ENCODE measurements at regions not wholly inside any gene's neighbourhood (a gene's known extent, or its start where the extent isn't known, plus 50 kb on each side); places are given as distances from the start of the nearest gene placed in this dataset.

DNA sequence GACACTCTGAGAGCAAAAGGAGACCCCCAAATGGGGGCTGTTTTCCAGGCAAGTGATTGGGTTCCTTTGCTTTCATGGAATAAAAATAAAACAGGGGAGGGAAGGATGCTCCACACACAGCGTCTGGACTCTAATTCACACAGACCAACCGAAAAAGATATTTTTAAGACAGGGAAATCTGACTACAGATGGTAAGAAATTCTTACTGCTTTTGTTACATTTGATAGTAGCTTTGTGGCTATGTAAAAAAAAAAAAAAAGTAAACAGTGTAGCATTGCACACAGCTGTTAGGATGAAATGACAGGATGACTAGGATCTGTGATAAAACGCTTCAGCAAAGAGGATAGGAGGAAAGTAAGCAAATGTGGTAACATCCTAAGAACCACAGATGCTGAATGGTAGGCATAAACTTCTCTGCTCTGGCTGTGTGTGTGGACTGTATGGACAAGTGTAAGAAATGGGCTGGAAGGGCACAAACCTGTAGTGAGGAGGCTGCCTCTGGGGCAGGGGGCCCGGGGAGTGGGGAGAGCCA, 207.6 kb downstream of the ANAPC1 start:
- H3K27ac ChIP-seq (ENCODE audit: insufficient read length, low read depth, low read length): no peak overlapping the region
- H3K79me1 ChIP-seq (ENCODE audit: insufficient read depth, low read depth, low read length, poor library complexity, severe bottlenecking): no peaks in the 10 kb centered on the region
- no peaks in the 10 kb centered on the region for H3K9me3 ChIP-seq (ENCODE audit: control insufficient read depth, low read depth, low read length)
- H2BK15ac ChIP-seq (ENCODE audit: low read depth, low read length): no peak overlapping the region
- no peaks in the 10 kb centered on the region for H3K23me2 ChIP-seq (ENCODE audit: insufficient read length, low read depth, low read length, poor library complexity, severe bottlenecking)
- no peak overlapping the region for H2BK5ac ChIP-seq (ENCODE audit: insufficient read length, low read length)
- H4K8ac ChIP-seq (replicated peaks; ENCODE audit: insufficient read length, low read depth, low read length): no peak overlapping the region
- H3K56ac ChIP-seq (ENCODE audit: insufficient read length, low read depth, low read length): no peak overlapping the region
- Mint-ChIP-seq H3K27me3 (ENCODE audit: low read depth) (peaks cover 5% of the 10 kb centered on the region; the same call in 1 of the 2 replicates), H3K4me3 (no peak overlapping the region), H3K4me1 (peaks cover 6 to 26% of the 10 kb centered on the region in 2 experiments), H3K9me3 (peaks cover 11 to 12% of the 10 kb centered on the region in 2 experiments), H3K36me3 (ENCODE audit: insufficient read depth in 1 of 3, low read depth in 3 of 3) (peaks cover 0 to 7% (median 3%) of the 10 kb centered on the region in 3 experiments; a peak in 6 of 7 replicates), H3K27ac (no peak overlapping the region)
- no peak overlapping the region for H3K9ac ChIP-seq (ENCODE audit: extremely low read depth, insufficient read length, low read length)
- WGBS (ENCODE audit: extremely low coverage, insufficient read length, low lambda C conversion rate): no CpG with 5 or more reads among the region's 4 CpGs
- no peak overlapping the region for H4K5ac ChIP-seq (ENCODE audit: insufficient read length, low read depth, low read length)
- no peak overlapping the region for H4K91ac ChIP-seq (ENCODE audit: insufficient read length, low read depth, low read length)
- H2BK120ac ChIP-seq (ENCODE audit: low read depth, low read length, poor library complexity, severe bottlenecking): no peak overlapping the region
- DNase-seq: no peak
- H3K4ac ChIP-seq (ENCODE audit: low read depth, low read length): no peak overlapping the region
- H3K4me1 ChIP-seq (ENCODE audit: insufficient read depth, low read length): no peaks in the 10 kb centered on the region; the same call in 1 of the 2 replicates
- no peak overlapping the region for H3K23ac ChIP-seq (ENCODE audit: insufficient read length, low read depth, low read length)
- no peak overlapping the region for H3K18ac ChIP-seq (ENCODE audit: insufficient read length, low read depth, low read length)
- H2AK5ac ChIP-seq (ENCODE audit: insufficient read length, low read length): no peak overlapping the region
- H3K14ac ChIP-seq (ENCODE audit: insufficient read depth, low read length): no peak overlapping the region
- no peak overlapping the region for H2AFZ ChIP-seq (ENCODE audit: low read length)
- no peak overlapping the region for H2BK12ac ChIP-seq (ENCODE audit: insufficient read length, low read depth, low read length)
- H3T11ph ChIP-seq (ENCODE audit: low read length): no peak overlapping the region
- TF ChIP-seq, protein P1, sequence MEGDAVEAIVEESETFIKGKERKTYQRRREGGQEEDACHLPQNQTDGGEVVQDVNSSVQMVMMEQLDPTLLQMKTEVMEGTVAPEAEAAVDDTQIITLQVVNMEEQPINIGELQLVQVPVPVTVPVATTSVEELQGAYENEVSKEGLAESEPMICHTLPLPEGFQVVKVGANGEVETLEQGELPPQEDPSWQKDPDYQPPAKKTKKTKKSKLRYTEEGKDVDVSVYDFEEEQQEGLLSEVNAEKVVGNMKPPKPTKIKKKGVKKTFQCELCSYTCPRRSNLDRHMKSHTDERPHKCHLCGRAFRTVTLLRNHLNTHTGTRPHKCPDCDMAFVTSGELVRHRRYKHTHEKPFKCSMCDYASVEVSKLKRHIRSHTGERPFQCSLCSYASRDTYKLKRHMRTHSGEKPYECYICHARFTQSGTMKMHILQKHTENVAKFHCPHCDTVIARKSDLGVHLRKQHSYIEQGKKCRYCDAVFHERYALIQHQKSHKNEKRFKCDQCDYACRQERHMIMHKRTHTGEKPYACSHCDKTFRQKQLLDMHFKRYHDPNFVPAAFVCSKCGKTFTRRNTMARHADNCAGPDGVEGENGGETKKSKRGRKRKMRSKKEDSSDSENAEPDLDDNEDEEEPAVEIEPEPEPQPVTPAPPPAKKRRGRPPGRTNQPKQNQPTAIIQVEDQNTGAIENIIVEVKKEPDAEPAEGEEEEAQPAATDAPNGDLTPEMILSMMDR (conservative IDR thresholded peaks at IDR 0.05): no peak
- H4K20me1 ChIP-seq (ENCODE audit: control insufficient read depth, insufficient read depth, insufficient read length): no peaks in the 10 kb centered on the region
- no peaks in the 10 kb centered on the region for H3K27me3 ChIP-seq (ENCODE audit: insufficient read depth, low read length)
- H3K79me2 ChIP-seq (ENCODE audit: insufficient read depth, low read length): no peaks in the 10 kb centered on the region
- no peak overlapping the region for H2BK20ac ChIP-seq (ENCODE audit: low read depth, low read length, poor library complexity, severe bottlenecking)
- H3K4me2 ChIP-seq (ENCODE audit: insufficient read depth, insufficient read length, low read length): no peak overlapping the region

All from H9 (cell line).